GM12878 (cell line): ENCODE measurements at regions not wholly inside any gene's neighbourhood (a gene's known extent, or its start where the extent isn't known, plus 50 kb on each side); places are given as distances from the start of the nearest gene placed in this dataset.

Source experiments
- CEBPB ChIP-seq, 2 experiments: fragments of 150-350 bp in 1 of 2; IDR thresholded peaks; 2 replicates each; pipeline ENCODE4 v1.6.1; 2012 to 2014; ENCODE audit warnings: low read depth in 2 of 2, low read length in 2 of 2, borderline replicate concordance in 1 of 2, inconsistent platforms in 1 of 2
- EP300 ChIP-seq, 2 experiments: fragments of 150-350 bp in 1 of 2; IDR thresholded peaks; 2 replicates each; pipeline ENCODE4 v1.6.1; 2011 to 2012; ENCODE audit warnings: low read depth in 2 of 2, low read length in 2 of 2, borderline replicate concordance in 1 of 2, improper control_type of control experiment in 1 of 2, inconsistent platforms in 1 of 2; ENCODE audit not compliant: control insufficient read depth in 1 of 2
- EZH2 ChIP-seq: IDR thresholded peaks from 2 replicates; pipeline ENCODE4 v1.6.1; 2012; ENCODE audit warnings: low read depth, mild to moderate bottlenecking, control low read depth, inconsistent platforms, low read length, borderline replicate concordance; ENCODE audit not compliant: control insufficient read depth
- POLR2A ChIP-seq: IDR thresholded peaks from 2 replicates; pipeline ENCODE4 v1.6.1; 2011; ENCODE audit warnings: low read depth, mild to moderate bottlenecking, low read length
- RELA ChIP-seq: fragments of 450-650 bp; IDR thresholded peaks from 2 replicates; pipeline ENCODE4 v1.8.0; 2014; ENCODE audit warnings: borderline replicate concordance; ENCODE audit not compliant: partially characterized antibody
- SREBF2 ChIP-seq: IDR thresholded peaks from 2 replicates; pipeline ENCODE4 v1.6.1; 2012; ENCODE audit warnings: mild to moderate bottlenecking, low read length
- USF1 ChIP-seq: IDR thresholded peaks from 2 replicates; pipeline ENCODE4 v1.6.1; 2011; ENCODE audit warnings: borderline replicate concordance, low read depth, mild to moderate bottlenecking, moderate library complexity, mixed read lengths, low read length; ENCODE audit not compliant: insufficient read depth; ENCODE audit errors: extremely low read length
- ZBTB11 ChIP-seq: fragments of 450-650 bp; formaldehyde crosslinking; IDR thresholded peaks from 2 replicates; pipeline ENCODE4 v1.5.0; 2022; ENCODE audit warnings: mild to moderate bottlenecking, missing genetic modification characterization
- ZNF24 ChIP-seq: fragments of 450-650 bp; IDR thresholded peaks from 2 replicates; pipeline ENCODE4 v1.6.1; 2017; ENCODE audit warnings: antibody characterized with exemption, mild to moderate bottlenecking
- ZNF274 ChIP-seq: IDR thresholded peaks from one replicate; pipeline ENCODE4 v1.8.0; 2011; ENCODE audit not compliant: insufficient read length, insufficient read depth
- TF ChIP-seq, protein P1 (sequence below), 3 experiments: IDR thresholded peaks in 2 of 3; conservative IDR thresholded peaks in 1 of 3; 2 replicates each; pipeline ENCODE4 v1.5.1; 2011; ENCODE audit warnings: low read depth in 3 of 3, low read length in 3 of 3, mild to moderate bottlenecking in 3 of 3, control low read depth in 2 of 3, moderate library complexity in 2 of 3, inconsistent platforms in 1 of 3, mixed read lengths in 1 of 3; ENCODE audit not compliant: control insufficient read depth in 2 of 3, insufficient read depth in 1 of 3; ENCODE audit errors: extremely low read depth in 1 of 3
- TF ChIP-seq, protein P2 (sequence below): fragments of 450-650 bp; IDR thresholded peaks from 2 replicates; pipeline ENCODE4 v1.6.1; 2014; ENCODE audit warnings: mild to moderate bottlenecking

DNA sequence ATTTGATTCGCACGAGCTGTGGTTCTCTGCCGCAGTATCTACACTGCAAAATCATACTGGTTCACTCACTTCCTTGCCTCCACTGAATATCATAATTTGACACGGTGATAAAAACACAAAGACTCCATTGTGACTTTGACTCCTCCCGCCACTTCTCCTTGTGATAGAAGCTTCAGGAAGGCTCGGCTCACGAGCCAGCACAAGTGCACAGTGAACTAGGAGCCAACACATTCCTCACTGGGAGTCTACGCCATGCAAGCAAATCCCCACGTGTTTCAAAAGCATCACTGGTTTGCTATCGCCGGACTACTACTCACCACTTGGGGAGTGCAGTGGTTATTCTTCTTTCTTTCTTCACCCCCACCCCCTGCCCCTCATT, 293.3 kb upstream of the PARD3B start:
- TF ChIP-seq, protein P1, sequence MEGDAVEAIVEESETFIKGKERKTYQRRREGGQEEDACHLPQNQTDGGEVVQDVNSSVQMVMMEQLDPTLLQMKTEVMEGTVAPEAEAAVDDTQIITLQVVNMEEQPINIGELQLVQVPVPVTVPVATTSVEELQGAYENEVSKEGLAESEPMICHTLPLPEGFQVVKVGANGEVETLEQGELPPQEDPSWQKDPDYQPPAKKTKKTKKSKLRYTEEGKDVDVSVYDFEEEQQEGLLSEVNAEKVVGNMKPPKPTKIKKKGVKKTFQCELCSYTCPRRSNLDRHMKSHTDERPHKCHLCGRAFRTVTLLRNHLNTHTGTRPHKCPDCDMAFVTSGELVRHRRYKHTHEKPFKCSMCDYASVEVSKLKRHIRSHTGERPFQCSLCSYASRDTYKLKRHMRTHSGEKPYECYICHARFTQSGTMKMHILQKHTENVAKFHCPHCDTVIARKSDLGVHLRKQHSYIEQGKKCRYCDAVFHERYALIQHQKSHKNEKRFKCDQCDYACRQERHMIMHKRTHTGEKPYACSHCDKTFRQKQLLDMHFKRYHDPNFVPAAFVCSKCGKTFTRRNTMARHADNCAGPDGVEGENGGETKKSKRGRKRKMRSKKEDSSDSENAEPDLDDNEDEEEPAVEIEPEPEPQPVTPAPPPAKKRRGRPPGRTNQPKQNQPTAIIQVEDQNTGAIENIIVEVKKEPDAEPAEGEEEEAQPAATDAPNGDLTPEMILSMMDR (IDR thresholded peaks at IDR 0.05 in 2 of 3, conservative IDR thresholded peaks at IDR 0.05 in 1 of 3; ENCODE audit: control insufficient read depth in 2 of 3, extremely low read depth in 1 of 3, insufficient read depth in 1 of 3, low read depth in 3 of 3, low read length in 3 of 3): no peak
- TF ChIP-seq EZH2 (no peak), EP300 (IDR thresholded peaks at IDR 0.05; ENCODE audit: borderline replicate concordance in 1 of 2, control insufficient read depth in 1 of 2, low read depth in 2 of 2, low read length in 2 of 2) (no peak), POLR2A (no peak), ZNF274 (no peak), SREBF2 (no peak), ZBTB11 (no peak), USF1 (no peak), CEBPB (IDR thresholded peaks at IDR 0.05; ENCODE audit: borderline replicate concordance in 1 of 2, low read depth in 2 of 2, low read length in 2 of 2) (no peak), ZNF24 (no peak), RELA (no peak)
- TF ChIP-seq, protein P2, sequence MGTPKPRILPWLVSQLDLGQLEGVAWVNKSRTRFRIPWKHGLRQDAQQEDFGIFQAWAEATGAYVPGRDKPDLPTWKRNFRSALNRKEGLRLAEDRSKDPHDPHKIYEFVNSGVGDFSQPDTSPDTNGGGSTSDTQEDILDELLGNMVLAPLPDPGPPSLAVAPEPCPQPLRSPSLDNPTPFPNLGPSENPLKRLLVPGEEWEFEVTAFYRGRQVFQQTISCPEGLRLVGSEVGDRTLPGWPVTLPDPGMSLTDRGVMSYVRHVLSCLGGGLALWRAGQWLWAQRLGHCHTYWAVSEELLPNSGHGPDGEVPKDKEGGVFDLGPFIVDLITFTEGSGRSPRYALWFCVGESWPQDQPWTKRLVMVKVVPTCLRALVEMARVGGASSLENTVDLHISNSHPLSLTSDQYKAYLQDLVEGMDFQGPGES: no peak
